MM.1S (cell line): ENCODE measurements at regions not wholly inside any gene's neighbourhood (a gene's known extent, or its start where the extent isn't known, plus 50 kb on each side); places are given as distances from the start of the nearest gene placed in this dataset.

Experiments
- DNase-seq: peaks from one replicate; pipeline ENCODE4 v3.0.0-alpha.2; 2015
- H2AFZ ChIP-seq: fragments of 300-600 bp; sonication (generic); 2 replicates; pipeline ENCODE4 v1.6.0; 2016; ENCODE audit warnings: antibody characterized with exemption, low read length
- H3F3A ChIP-seq: fragments of 300-600 bp; sonication (generic); 2 replicates; pipeline ENCODE4 v1.6.1; 2016; ENCODE audit warnings: mild to moderate bottlenecking, antibody characterized with exemption, low read length, moderate library complexity, mixed read lengths; ENCODE audit not compliant: insufficient read depth
- H3K27ac ChIP-seq: fragments of 300-600 bp; sonication (generic); 2 replicates; pipeline ENCODE4 v1.5.1; 2016; ENCODE audit warnings: mild to moderate bottlenecking, low read length
- H3K27me3 ChIP-seq: fragments of 300-600 bp; sonication (generic); replicated peaks from 2 replicates; pipeline ENCODE4 v1.6.0; 2016; ENCODE audit warnings: low read length; ENCODE audit not compliant: insufficient read depth
- H3K36me3 ChIP-seq: fragments of 300-600 bp; sonication (generic); replicated peaks from 2 replicates; pipeline ENCODE4 v1.6.1; 2016; ENCODE audit warnings: mild to moderate bottlenecking, low read length, mixed read lengths; ENCODE audit not compliant: insufficient read depth
- H3K4me1 ChIP-seq: fragments of 300-600 bp; sonication (generic); 2 replicates; pipeline ENCODE4 v1.6.1; 2016; ENCODE audit warnings: low read length, mixed read lengths
- H3K4me2 ChIP-seq: fragments of 300-600 bp; sonication (generic); 2 replicates; pipeline ENCODE4 v1.6.0; 2016; ENCODE audit warnings: low read depth, low read length
- H3K4me3 ChIP-seq: fragments of 300-600 bp; sonication (generic); 2 replicates; pipeline ENCODE4 v1.5.1; 2016; ENCODE audit warnings: low read length, mixed read lengths
- H3K79me2 ChIP-seq: fragments of 300-600 bp; sonication (generic); 2 replicates; pipeline ENCODE4 v1.6.1; 2016; ENCODE audit warnings: mixed run types, low read length, mixed read lengths
- H3K9ac ChIP-seq: fragments of 300-600 bp; sonication (generic); 2 replicates; pipeline ENCODE4 v1.6.1; 2016; ENCODE audit warnings: low read length, mixed read lengths
- H3K9me2 ChIP-seq: fragments of 300-600 bp; sonication (generic); replicated peaks from 2 replicates; pipeline ENCODE4 v1.6.1; 2016; ENCODE audit warnings: mild to moderate bottlenecking, low read length, mixed read lengths; ENCODE audit not compliant: insufficient read depth
- H3K9me3 ChIP-seq: fragments of 300-600 bp; sonication (generic); replicated peaks from 2 replicates; pipeline ENCODE4 v1.6.1; 2016; ENCODE audit warnings: mild to moderate bottlenecking, low read length, mixed read lengths; ENCODE audit not compliant: insufficient read depth
- H4K20me1 ChIP-seq: fragments of 300-600 bp; sonication (generic); 2 replicates; pipeline ENCODE4 v1.6.1; 2016; ENCODE audit warnings: mild to moderate bottlenecking, low read length, moderate library complexity, mixed read lengths; ENCODE audit not compliant: insufficient read depth
- EZH2 ChIP-seq: fragments of 300-600 bp; sonication (generic); optimal IDR thresholded peaks from 2 replicates; pipeline ENCODE3; 2017; ENCODE audit warnings: low read depth, mild to moderate bottlenecking, antibody characterized with exemption, low read length, mixed read lengths
- EZH2phosphoT487 ChIP-seq: fragments of 300-600 bp; sonication (generic); IDR thresholded peaks from 2 replicates; pipeline ENCODE4 v1.6.1; 2018; ENCODE audit warnings: antibody characterized with exemption, low read length
- TF ChIP-seq, protein P1 (sequence below): fragments of 300-600 bp; sonication (generic); IDR thresholded peaks from 2 replicates; pipeline ENCODE4 v1.5.1; 2016; ENCODE audit warnings: antibody characterized with exemption, low read length, mixed read lengths

DNA sequence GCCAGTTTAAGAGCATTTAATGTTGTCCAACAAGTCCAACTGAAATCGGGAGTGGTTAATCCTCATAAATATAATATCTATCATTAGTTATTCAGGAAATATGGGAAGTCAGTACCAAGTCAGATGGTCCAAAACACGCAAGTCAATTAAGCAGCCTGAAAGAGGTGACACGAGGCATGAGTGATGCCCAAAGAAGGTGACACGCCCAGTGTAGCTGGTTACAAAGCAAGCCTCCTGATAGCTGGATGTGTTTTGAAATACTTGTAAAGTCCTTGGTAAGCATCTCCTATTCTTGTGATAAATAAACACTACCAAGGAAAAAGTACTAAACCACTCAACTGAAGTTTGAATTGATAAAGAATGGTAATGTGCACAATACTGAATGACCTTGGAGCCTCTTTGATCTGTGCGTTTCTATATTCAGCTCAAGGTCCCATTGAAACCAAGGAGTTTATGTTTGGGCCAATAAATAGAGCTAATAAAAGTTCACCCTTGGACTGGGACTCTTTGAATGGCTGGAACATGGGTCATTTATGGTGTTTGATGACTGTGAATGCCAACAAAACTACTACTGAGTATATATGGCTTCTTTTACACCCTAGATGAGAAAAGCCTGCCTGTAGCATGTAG lies 93.2 kb upstream of the KLF3 start:
- Histone ChIP-seq H3K79me2 (no peaks in the 10 kb centered on the region), H3F3A (no peaks in the 10 kb centered on the region), H3K9me2 (no peaks in the 10 kb centered on the region), H3K27me3 (no peaks in the 10 kb centered on the region), H3K4me3 (no peak overlapping the region), H3K4me2 (no peak overlapping the region), H3K9me3 (no peaks in the 10 kb centered on the region), H3K4me1 (no peaks in the 10 kb centered on the region), H2AFZ (no peak overlapping the region), H3K36me3 (no peaks in the 10 kb centered on the region), H3K9ac (no peak overlapping the region), H4K20me1 (no peaks in the 10 kb centered on the region), H3K27ac (no peak overlapping the region)
- TF ChIP-seq, protein P1, sequence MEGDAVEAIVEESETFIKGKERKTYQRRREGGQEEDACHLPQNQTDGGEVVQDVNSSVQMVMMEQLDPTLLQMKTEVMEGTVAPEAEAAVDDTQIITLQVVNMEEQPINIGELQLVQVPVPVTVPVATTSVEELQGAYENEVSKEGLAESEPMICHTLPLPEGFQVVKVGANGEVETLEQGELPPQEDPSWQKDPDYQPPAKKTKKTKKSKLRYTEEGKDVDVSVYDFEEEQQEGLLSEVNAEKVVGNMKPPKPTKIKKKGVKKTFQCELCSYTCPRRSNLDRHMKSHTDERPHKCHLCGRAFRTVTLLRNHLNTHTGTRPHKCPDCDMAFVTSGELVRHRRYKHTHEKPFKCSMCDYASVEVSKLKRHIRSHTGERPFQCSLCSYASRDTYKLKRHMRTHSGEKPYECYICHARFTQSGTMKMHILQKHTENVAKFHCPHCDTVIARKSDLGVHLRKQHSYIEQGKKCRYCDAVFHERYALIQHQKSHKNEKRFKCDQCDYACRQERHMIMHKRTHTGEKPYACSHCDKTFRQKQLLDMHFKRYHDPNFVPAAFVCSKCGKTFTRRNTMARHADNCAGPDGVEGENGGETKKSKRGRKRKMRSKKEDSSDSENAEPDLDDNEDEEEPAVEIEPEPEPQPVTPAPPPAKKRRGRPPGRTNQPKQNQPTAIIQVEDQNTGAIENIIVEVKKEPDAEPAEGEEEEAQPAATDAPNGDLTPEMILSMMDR: no peak
- TF ChIP-seq EZH2phosphoT487 (no peak), EZH2 (no peak)
- DNase-seq: no peak

DNA sequence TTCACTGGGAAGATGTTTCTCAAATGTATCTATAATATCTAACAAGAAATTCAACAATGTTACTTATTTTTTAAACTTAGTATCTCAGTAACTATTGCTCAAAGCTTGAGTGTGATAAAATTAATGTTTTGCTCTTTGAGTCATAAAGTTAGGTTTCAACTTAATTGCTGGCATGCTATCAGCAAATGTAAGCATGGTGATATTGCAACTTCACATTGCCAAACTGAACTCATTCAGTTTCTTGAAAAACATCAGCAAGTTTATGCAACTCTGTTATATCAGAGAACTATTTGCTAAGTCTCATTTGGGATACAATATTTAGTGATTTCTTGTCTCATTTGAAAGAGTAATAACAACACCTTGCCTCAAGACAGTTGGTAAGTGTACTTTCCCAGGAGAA lies 91.2 kb upstream of the KLF3 start:
- Histone ChIP-seq H3K9ac (no peak overlapping the region), H3K4me3 (no peak overlapping the region), H3K36me3 (no peaks in the 10 kb centered on the region), H2AFZ (no peak overlapping the region), H3K4me1 (no peaks in the 10 kb centered on the region), H3K79me2 (no peaks in the 10 kb centered on the region), H3F3A (no peaks in the 10 kb centered on the region), H3K9me2 (no peaks in the 10 kb centered on the region), H3K9me3 (no peaks in the 10 kb centered on the region), H3K27me3 (no peaks in the 10 kb centered on the region), H4K20me1 (no peaks in the 10 kb centered on the region), H3K27ac (no peak overlapping the region), H3K4me2 (no peak overlapping the region)
- DNase-seq: no peak
- no peak for TF ChIP-seq EZH2phosphoT487
- no peak for TF ChIP-seq EZH2
- TF ChIP-seq, protein P1: no peak

- H3K4me3 ChIP-seq: no peak overlapping the region
- DNase-seq: no peak
- H3K27ac ChIP-seq: no peak overlapping the region
- TF ChIP-seq, protein P1: no peak
- TF ChIP-seq EZH2phosphoT487 (no peak), EZH2 (no peak)
- H3K9ac ChIP-seq: no peak overlapping the region
- no peaks in the 10 kb centered on the region for H3K9me2 ChIP-seq
- no peaks in the 10 kb centered on the region for H3K79me2 ChIP-seq
- no peaks in the 10 kb centered on the region for H3K9me3 ChIP-seq
- H3K36me3 ChIP-seq: no peaks in the 10 kb centered on the region
- H2AFZ ChIP-seq: no peak overlapping the region
- H3K4me2 ChIP-seq: no peak overlapping the region
- H4K20me1 ChIP-seq: no peaks in the 10 kb centered on the region
- H3F3A ChIP-seq: no peaks in the 10 kb centered on the region
- H3K27me3 ChIP-seq: no peaks in the 10 kb centered on the region
- H3K4me1 ChIP-seq: no peaks in the 10 kb centered on the region
These were observed 89.3 kb upstream of the KLF3 start for GRCh38 chr4:38574559-38575333.
